Tibial artery (tissue), 4 donors: ENCODE measurements at regions not wholly inside any gene's neighbourhood (a gene's known extent, or its start where the extent isn't known, plus 50 kb on each side); places are given as distances from the start of the nearest gene placed in this dataset.

Experiments used
- DNase-seq, 2 donors: peaks; one replicate each; pipeline ENCODE4 v3.0.0-alpha.2; 2019
- H3K27ac ChIP-seq, 2 donors: fragments of 200-600 bp; sonication (generic) in 1 of 2; 1 replicate in 1 of 2; 2 replicates in 1 of 2; pipeline ENCODE4 v1.5.1; 2018 to 2019; ENCODE audit warnings: mild to moderate bottlenecking in 1 of 2
- H3K27me3 ChIP-seq, 2 donors: fragments of 200-600 bp; sonication (generic) in 1 of 2; one replicate each; pipeline versions ENCODE4 v1.5.1 to v1.6.0; 2016 to 2019
- H3K36me3 ChIP-seq, 3 donors: fragments of 200-600 bp; sonication (generic) in 2 of 3; one replicate each; pipeline ENCODE4 v1.5.1; 2016 to 2019; ENCODE audit warnings: mild to moderate bottlenecking in 2 of 3
- H3K4me1 ChIP-seq, 4 donors: fragments of 200-600 bp; sonication (generic) in 2 of 4; 1 replicate in 3 of 4; 2 replicates in 1 of 4; pipeline ENCODE4 v1.5.1; 2016 to 2019
- H3K4me3 ChIP-seq, 2 donors: fragments of 200-600 bp; sonication (generic) in 1 of 2; 1 replicate in 1 of 2; 2 replicates in 1 of 2; pipeline ENCODE4 v1.5.1; 2018 to 2019; ENCODE audit warnings: mild to moderate bottlenecking in 2 of 2
- H3K9me3 ChIP-seq, 3 donors: fragments of 200-600 bp; sonication (generic) in 1 of 3; one replicate each; pipeline ENCODE4 v1.5.1; 2016 to 2019
- CTCF ChIP-seq, 2 experiments: fragments of 200-600 bp in 1 of 2; fragments of 450-650 bp in 1 of 2; IDR thresholded peaks; one replicate each; pipeline ENCODE4 v1.5.1; 2017 to 2019; ENCODE audit warnings: antibody characterized with exemption in 2 of 2, mild to moderate bottlenecking in 1 of 2, moderate library complexity in 1 of 2
- intact Hi-C: fragments of 100-400 bp; cut with DNase I; formaldehyde crosslinking; loops from one replicate; pipeline ENCODE4 v1.15.0; 2023; ENCODE audit warnings: low total_unique reads

- no peaks in the 10 kb centered on the region for H3K9me3 ChIP-seq
- TF ChIP-seq CTCF (IDR thresholded peaks at IDR 0.05) = no peak
- DNase-seq = no peak
These were observed 1629.3 kb downstream of the MRPL39 start for GRCh38 chr21:23977971-23978370.

GRCh38 chr21:23968722-23969647 lies 1638.3 kb downstream of the MRPL39 start:
- intact Hi-C loops = no loop called here
- H3K4me1 ChIP-seq = no peaks in the 10 kb centered on the region
- DNase-seq = no peak
- no peak for TF ChIP-seq CTCF (IDR thresholded peaks at IDR 0.05)
- no peaks in the 10 kb centered on the region for H3K36me3 ChIP-seq
- no peak overlapping the region for H3K27ac ChIP-seq
- no peaks in the 10 kb centered on the region for H3K27me3 ChIP-seq
- H3K9me3 ChIP-seq = no peaks in the 10 kb centered on the region
- H3K4me3 ChIP-seq = no peak overlapping the region

More at GRCh38 chr21:23977971-23978370, 1629.3 kb downstream of the MRPL39 start:
- no peaks in the 10 kb centered on the region for H3K36me3 ChIP-seq
- no peak overlapping the region for H3K4me3 ChIP-seq
- intact Hi-C loops = no loop called here
- H3K4me1 ChIP-seq = no peaks in the 10 kb centered on the region
- H3K27me3 ChIP-seq = no peaks in the 10 kb centered on the region
- no peak overlapping the region for H3K27ac ChIP-seq

GRCh38 chr21:23968008-23968407 lies 1639.3 kb downstream of the MRPL39 start:
- H3K4me1 ChIP-seq = no peaks in the 10 kb centered on the region
- no peak overlapping the region for H3K27ac ChIP-seq
- DNase-seq = no peak
- no peaks in the 10 kb centered on the region for H3K9me3 ChIP-seq
- no peak for TF ChIP-seq CTCF (IDR thresholded peaks at IDR 0.05)
- intact Hi-C loops = no loop called here
- H3K4me3 ChIP-seq = no peak overlapping the region
- H3K36me3 ChIP-seq = no peaks in the 10 kb centered on the region
- no peaks in the 10 kb centered on the region for H3K27me3 ChIP-seq

- DNase-seq = no peak
- TF ChIP-seq CTCF (IDR thresholded peaks at IDR 0.05) = no peak
- intact Hi-C loops = no loop called here
These were observed 1643.8 kb downstream of the MRPL39 start for GRCh38 chr21:23963454-23963853.

GRCh38 chr21:23960769-23961168 lies 1646.5 kb downstream of the MRPL39 start:
- Histone ChIP-seq H3K9me3 (no peaks in the 10 kb centered on the region), H3K36me3 (no peaks in the 10 kb centered on the region), H3K4me3 (no peak overlapping the region), H3K27ac (no peak overlapping the region), H3K27me3 (no peaks in the 10 kb centered on the region), H3K4me1 (no peaks in the 10 kb centered on the region)
- no peak for DNase-seq
- intact Hi-C loops = no loop called here
- no peak for TF ChIP-seq CTCF (IDR thresholded peaks at IDR 0.05)

More at GRCh38 chr21:23963454-23963853, 1643.8 kb downstream of the MRPL39 start:
- H3K4me3 ChIP-seq = no peak overlapping the region
- H3K36me3 ChIP-seq = no peaks in the 10 kb centered on the region
- H3K9me3 ChIP-seq = no peaks in the 10 kb centered on the region
- no peaks in the 10 kb centered on the region for H3K27me3 ChIP-seq
- no peak overlapping the region for H3K27ac ChIP-seq
- H3K4me1 ChIP-seq = no peaks in the 10 kb centered on the region
